ENCODE measurements at regions not wholly inside any gene's neighbourhood (a gene's known extent, or its start where the extent isn't known, plus 50 kb on each side); places are given as distances from the start of the nearest gene placed in this dataset.
"Not testable (repeated sequence)": the region's sequence is repeated elsewhere in the genome, so short reads cannot be mapped to it uniquely, and the experiment has no call there.

DNA sequence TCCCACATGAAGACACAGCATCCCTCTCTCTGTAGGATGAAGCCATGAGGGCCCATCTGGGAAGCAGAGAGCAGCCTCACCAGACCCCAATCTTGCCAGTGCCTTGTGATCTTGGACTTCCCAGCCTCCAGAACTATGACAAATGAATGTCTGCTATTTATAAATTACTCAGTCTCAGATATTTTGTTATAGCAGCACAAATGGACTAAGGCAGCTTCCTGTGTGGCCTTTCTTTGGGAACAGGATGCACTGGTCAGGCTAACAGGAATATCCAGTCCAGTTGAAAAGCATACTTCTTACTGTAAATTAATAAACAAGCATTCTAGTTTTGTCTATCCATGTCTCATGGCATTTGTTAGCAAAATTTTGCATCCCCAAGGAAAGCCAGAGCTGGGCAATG lies 134.1 kb upstream of the ETV3 start:
- H3K4me3 ChIP-seq (ENCODE audit: low read depth, low read length), result no peak overlapping the region
- peaks cover 100% of the 10 kb centered on the region for H3K27me3 ChIP-seq (ENCODE audit: insufficient read depth, low read depth, severe bottlenecking)
- H3K36me3 ChIP-seq, result no peaks in the 10 kb centered on the region
- TF ChIP-seq, protein P1, sequence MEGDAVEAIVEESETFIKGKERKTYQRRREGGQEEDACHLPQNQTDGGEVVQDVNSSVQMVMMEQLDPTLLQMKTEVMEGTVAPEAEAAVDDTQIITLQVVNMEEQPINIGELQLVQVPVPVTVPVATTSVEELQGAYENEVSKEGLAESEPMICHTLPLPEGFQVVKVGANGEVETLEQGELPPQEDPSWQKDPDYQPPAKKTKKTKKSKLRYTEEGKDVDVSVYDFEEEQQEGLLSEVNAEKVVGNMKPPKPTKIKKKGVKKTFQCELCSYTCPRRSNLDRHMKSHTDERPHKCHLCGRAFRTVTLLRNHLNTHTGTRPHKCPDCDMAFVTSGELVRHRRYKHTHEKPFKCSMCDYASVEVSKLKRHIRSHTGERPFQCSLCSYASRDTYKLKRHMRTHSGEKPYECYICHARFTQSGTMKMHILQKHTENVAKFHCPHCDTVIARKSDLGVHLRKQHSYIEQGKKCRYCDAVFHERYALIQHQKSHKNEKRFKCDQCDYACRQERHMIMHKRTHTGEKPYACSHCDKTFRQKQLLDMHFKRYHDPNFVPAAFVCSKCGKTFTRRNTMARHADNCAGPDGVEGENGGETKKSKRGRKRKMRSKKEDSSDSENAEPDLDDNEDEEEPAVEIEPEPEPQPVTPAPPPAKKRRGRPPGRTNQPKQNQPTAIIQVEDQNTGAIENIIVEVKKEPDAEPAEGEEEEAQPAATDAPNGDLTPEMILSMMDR (IDR thresholded peaks at IDR 0.05; ENCODE audit: low read depth, low read length), result no peak
- H3K27ac ChIP-seq, result no peak overlapping the region
- DNase-seq, result no peak
- peaks cover 5% of the 10 kb centered on the region for H3K9me3 ChIP-seq (ENCODE audit: severe bottlenecking)

DNA sequence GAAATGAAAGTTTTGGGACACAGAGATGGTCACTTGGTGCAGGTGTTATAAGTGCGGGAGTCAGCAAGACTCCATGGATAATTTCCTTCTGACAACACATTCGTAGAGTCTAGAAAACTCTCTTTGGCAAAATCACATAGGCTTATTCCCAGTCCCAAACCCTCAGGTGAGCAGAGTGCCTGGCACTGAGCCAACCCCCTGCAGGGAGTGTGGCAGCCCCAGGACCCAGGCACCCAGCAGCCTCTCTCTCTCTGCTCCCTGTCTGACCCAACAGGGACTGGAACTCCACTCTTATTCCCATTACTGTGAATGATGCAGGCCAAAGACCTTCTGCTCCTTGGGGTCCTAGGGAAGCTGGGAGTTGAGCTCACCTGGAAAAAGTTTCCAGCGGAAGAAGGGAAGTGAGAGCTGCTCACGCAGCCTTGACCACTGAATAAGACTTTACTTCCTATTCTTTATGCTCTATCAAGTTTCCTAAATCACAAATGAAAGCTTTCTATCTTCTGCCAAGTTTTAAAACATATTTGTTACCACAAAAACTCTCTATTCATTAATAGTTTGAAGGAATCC lies 132.6 kb upstream of the ETV3 start:
- peaks cover 98% of the 10 kb centered on the region for H3K27me3 ChIP-seq (ENCODE audit: insufficient read depth, low read depth, severe bottlenecking)
- no peak overlapping the region for H3K27ac ChIP-seq
- no peak overlapping the region for H3K4me3 ChIP-seq (ENCODE audit: low read depth, low read length)
- H3K9me3 ChIP-seq (ENCODE audit: severe bottlenecking), result peaks cover 2% of the 10 kb centered on the region
- H3K36me3 ChIP-seq, result no peaks in the 10 kb centered on the region
- no peak for DNase-seq
- TF ChIP-seq, protein P1 (IDR thresholded peaks at IDR 0.05; ENCODE audit: low read depth, low read length), result no peak

DNA sequence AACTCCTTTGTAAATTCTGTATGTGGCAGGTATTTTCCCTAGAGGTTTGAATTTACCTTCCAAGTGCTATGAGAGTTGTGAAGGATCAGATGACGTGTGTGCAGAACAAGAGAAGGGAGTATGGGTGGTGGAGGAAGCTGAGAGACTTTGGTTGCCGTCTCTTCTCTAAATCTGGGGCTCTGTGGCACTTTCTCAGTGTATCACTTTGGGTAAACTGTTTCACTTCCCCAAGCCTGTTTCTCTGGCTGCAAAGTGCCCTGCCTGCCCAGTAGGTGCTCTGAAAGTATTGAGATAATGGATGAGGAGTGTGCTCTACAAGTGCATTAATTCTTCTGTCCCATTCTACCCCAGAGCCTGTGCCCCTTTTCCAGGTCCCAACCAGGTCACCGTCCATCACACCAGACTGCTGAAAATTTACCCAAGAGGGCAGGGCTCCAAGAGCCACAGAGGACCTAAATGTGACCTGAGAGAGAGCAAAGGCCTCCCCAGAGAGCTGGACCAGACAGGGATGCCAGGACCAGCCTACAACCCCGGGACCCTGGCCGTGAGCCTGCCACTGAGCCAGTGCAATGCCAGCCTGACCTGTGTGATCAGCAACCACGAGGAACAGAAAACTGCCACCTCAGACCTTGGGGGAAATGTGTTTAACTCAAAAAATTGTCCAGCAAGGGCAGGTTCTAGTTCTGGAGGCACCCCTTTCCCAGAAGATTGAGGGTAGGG lies 131.6 kb upstream of the ETV3 start:
- Histone ChIP-seq H3K4me3 (ENCODE audit: low read depth, low read length) (no peak overlapping the region), H3K9me3 (ENCODE audit: severe bottlenecking) (peaks cover 2% of the 10 kb centered on the region), H3K27me3 (ENCODE audit: insufficient read depth, low read depth, severe bottlenecking) (peaks cover 97% of the 10 kb centered on the region), H3K27ac (no peak overlapping the region), H3K36me3 (no peaks in the 10 kb centered on the region)
- no peak for DNase-seq
- TF ChIP-seq, protein P1 (IDR thresholded peaks at IDR 0.05; ENCODE audit: low read depth, low read length), result no peak

DNA sequence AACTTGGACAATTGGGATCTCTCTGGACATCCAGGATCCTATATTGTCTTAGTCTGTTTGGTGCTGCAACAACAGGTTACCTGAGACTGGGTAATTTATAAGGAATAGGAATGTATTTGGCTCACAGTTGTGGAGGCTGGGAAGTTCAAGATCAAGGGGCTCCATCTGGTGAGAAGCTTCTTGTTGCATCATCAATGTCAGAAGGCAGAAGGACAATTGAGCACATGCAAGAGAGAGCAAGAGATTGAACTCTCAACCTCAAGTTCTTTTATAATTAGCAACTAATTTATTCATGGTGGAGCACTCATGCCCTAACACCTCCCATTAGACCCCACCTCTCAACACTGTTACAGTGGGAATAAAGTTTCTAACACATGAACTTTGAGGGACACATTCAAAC lies 124.7 kb upstream of the ETV3 start:
- Histone ChIP-seq H3K9me3 (ENCODE audit: severe bottlenecking) (peaks cover 16% of the 10 kb centered on the region), H3K27ac (no peak overlapping the region), H3K4me3 (ENCODE audit: low read depth, low read length) (no peak overlapping the region), H3K36me3 (no peaks in the 10 kb centered on the region), H3K27me3 (ENCODE audit: insufficient read depth, low read depth, severe bottlenecking) (peaks cover 61% of the 10 kb centered on the region)
- DNase-seq, result no peak
- TF ChIP-seq, protein P1 (IDR thresholded peaks at IDR 0.05; ENCODE audit: low read depth, low read length), result no peak

DNA sequence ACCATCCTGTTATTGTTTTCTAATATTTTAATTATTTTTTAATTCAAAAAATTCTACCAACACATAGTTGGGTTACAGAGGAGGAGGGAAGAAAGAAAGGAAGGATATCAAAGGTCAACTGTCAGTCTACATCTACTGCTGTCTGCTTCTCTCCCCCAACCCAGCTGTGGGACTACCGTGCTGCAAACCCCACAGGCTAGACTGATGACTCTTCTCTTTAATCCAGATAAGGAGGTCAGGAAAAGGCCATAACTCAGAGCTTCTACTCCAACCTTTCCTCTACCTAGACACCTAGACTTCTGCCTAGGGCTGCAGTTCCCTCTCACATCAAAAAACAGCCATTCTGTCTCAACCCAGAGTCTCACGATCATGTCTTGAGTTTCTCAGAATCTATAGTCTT lies 124.2 kb upstream of the ETV3 start:
- no peak for DNase-seq
- TF ChIP-seq, protein P1 (IDR thresholded peaks at IDR 0.05; ENCODE audit: low read depth, low read length), result no peak

DNA sequence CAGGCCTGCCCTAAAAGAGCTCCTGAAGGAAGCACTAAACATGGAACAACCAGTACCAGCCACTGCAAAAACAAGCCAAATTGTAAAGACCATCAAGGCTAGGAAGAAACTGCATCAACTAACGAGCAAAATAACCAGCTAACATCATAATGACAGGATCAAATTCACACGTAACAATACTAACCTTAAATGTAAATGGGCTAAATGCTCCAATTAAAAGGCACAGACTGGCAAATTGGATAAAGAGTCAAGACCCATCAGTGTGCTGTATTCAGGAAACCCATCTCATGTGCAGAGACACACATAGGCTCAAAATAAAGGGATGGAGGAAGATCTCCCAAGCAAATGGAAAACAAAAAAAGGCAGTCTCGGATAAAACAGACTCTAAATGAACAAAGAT lies 117.7 kb upstream of the ETV3 start:
- H3K27ac ChIP-seq; H3K36me3 ChIP-seq; DNase-seq; H3K4me3 ChIP-seq (ENCODE audit: low read depth, low read length): not testable (repeated sequence)
- H3K9me3 ChIP-seq (ENCODE audit: severe bottlenecking), result peaks cover 30% of the 10 kb centered on the region
- H3K27me3 ChIP-seq (ENCODE audit: insufficient read depth, low read depth, severe bottlenecking), result peaks cover 69% of the 10 kb centered on the region

More for the DNA sequence above, 124.2 kb upstream of the ETV3 start:
- Histone ChIP-seq H3K36me3 (no peaks in the 10 kb centered on the region), H3K27me3 (ENCODE audit: insufficient read depth, low read depth, severe bottlenecking) (peaks cover 59% of the 10 kb centered on the region), H3K4me3 (ENCODE audit: low read depth, low read length) (no peak overlapping the region), H3K27ac (no peak overlapping the region), H3K9me3 (ENCODE audit: severe bottlenecking) (peaks cover 16% of the 10 kb centered on the region)

DNA sequence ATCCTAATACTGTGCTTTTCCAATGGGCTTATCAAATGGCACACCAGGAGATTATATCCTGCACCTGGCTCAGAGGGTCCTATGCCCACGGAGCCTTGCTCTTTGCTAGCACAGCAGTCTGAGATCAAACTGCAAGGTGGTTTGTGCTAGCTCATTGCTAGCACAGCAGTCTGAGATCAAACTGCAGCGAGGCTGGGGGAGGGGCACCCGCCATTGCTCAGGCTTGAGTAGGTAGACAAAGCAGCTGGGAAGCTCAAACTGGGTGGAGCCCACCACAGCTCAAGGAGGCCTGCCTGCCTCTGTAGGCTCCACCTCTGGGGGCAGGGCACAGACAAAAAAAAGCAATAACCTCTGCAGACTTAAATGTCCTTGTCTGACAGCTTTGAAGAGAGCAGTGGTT lies 116.0 kb upstream of the ETV3 start:
- not testable (repeated sequence) for H3K4me3 ChIP-seq (ENCODE audit: low read depth, low read length); DNase-seq; H3K36me3 ChIP-seq; H3K27ac ChIP-seq
- Histone ChIP-seq H3K9me3 (ENCODE audit: severe bottlenecking) (peaks cover 22% of the 10 kb centered on the region), H3K27me3 (ENCODE audit: insufficient read depth, low read depth, severe bottlenecking) (peaks cover 75% of the 10 kb centered on the region)

Data from WERI-Rb-1 (cell line).